Cerebellar cortex (tissue), 1 donor: ENCODE measurements at regions not wholly inside any gene's neighbourhood (a gene's known extent, or its start where the extent isn't known, plus 50 kb on each side); places are given as distances from the start of the nearest gene placed in this dataset.
A peak's percentile ranks its signal among the peaks of the same experiment; 100 is the strongest.
"Not testable (repeated sequence)": the region's sequence is repeated elsewhere in the genome, so short reads cannot be mapped to it uniquely, and the experiment has no call there.

Source experiments
- DNase-seq: peaks from one replicate; pipeline ENCODE4 v3.0.0-alpha.2; 2015; ENCODE audit warnings: low spot score

- no peak for DNase-seq
Measured at GRCh38 chr7:85716353-85716752, 529.5 kb upstream of the SEMA3D start.

- no peak for DNase-seq
Measured at GRCh38 chr7:85714951-85715350, 528.1 kb upstream of the SEMA3D start.

- DNase-seq = no peak
Measured at GRCh38 chr7:85714043-85714578, 527.3 kb upstream of the SEMA3D start.

DNA sequence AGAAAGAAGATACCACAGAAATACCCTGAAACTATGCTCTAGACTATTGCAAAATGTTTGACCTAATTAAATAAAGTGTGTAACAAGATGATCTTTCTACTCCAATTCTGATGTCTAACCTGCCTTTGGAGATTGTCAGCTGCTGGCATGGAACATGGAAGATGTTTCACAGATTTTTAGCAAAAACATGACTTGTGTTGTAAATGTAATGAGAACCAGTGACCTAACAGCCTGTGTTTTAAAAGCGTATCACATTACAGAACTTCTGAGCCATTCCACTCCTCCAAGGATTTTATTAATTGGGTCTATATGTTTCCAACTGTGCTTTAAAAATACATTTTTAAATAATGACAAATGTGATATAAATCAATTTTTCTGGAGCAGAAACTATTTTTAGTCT lies 526.3 kb upstream of the SEMA3D start:
- DNase-seq = no peak

- no peak for DNase-seq
Measured at GRCh38 chr7:85711894-85712293, 525.0 kb upstream of the SEMA3D start.

- no peak for DNase-seq
Measured at GRCh38 chr7:85710960-85711359, 524.1 kb upstream of the SEMA3D start.

DNA sequence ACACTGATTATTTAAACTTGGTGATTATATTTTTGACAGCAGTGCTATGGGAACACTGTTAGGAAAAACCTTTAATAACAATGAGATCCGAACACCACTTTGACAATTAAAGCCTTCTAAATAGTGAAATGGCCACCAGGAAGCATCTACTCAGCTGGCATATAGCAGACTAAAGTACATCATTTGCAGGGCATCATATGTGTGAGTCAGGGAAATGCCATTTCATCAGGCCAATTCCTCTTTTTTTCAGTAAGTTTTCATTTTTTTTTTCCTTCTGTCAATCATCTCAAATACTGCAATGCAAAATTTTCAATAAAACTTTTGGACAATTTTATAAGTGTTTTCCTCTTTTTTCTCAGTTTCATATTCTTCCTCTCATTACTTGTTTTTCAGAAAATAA lies 521.4 kb upstream of the SEMA3D start:
- no peak for DNase-seq

- DNase-seq = no peak
Measured at GRCh38 chr7:85705076-85705475, 518.2 kb upstream of the SEMA3D start.

- DNase-seq = no peak
Measured at GRCh38 chr7:85703251-85704010, 516.6 kb upstream of the SEMA3D start.

DNA sequence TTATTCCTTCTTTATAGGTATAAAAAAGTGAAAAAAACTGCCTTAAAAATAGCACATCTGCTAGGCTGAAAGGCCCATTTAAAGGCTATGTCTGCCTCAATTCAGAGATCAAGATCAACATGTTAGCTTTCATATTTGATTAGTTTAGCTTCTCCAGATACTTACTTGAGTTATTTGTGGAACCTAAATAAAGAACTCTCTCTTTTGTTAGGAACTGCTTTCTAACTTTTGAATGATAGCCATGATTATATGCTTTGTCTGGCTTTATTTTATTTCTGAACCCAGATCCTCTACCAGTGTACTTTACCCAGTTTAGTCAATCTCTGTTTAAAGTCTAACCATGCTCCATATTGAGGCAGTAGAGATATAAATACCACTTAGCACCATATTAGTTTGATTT lies 515.5 kb upstream of the SEMA3D start:
- no peak for DNase-seq

- DNase-seq = no peak
Measured at GRCh38 chr7:85699482-85699881, 512.6 kb upstream of the SEMA3D start.

- no peak for DNase-seq
Measured at GRCh38 chr7:85695533-85695932, 508.7 kb upstream of the SEMA3D start.

- DNase-seq = no peak
Measured at GRCh38 chr7:85695041-85695440, 508.2 kb upstream of the SEMA3D start.

GRCh38 chr7:85693326-85693725 lies 506.5 kb upstream of the SEMA3D start:
- DNase-seq = no peak

DNA sequence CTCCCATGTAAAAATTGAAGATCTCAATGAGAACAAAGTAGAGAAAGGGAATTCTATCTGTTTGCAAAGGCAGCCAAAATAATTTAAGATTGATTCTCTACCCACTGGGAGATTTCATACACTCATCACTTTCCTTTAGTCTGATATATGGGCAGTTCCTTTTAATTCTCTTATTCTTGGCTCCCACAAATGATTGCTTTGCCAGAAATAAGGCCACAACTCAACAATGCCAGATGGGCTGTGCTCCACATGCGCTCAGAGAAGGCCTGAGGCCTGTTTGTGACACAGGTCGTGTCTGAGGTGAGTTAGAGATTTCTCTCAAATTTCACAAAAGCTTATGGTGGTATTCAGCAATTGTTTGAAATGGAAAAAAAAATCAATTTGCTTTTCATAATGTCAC lies 501.9 kb upstream of the SEMA3D start:
- peak; percentile 75 for DNase-seq

GRCh38 chr7:85686401-85687181 lies 499.7 kb upstream of the SEMA3D start:
- DNase-seq = no peak

DNA sequence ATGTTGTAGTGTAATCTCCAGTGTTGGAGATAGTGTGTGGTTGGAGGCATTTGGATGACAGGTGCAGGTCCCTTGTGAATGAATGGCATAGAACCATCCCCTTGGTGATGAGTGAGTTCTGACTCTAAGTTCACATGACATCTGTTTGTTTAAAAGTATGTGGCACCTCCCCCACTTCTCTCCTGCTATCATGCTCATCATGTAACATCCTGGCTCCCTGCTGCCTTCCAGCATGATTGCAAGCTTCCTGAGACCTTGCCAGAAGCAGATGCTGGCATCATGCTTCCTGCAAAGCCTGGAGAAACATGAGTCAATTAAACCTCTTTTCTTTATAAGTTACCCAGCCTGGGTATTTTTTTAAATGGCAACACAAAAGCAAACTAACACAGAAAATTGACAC lies 499.0 kb upstream of the SEMA3D start:
- DNase-seq = no peak

- no peak for DNase-seq
Measured at GRCh38 chr7:85682833-85683620, 496.2 kb upstream of the SEMA3D start.

GRCh38 chr7:85681241-85681640 lies 494.4 kb upstream of the SEMA3D start:
- no peak for DNase-seq

GRCh38 chr7:85675093-85675492 lies 488.2 kb upstream of the SEMA3D start:
- DNase-seq = not testable (repeated sequence)

GRCh38 chr7:85673876-85674275 lies 487.0 kb upstream of the SEMA3D start:
- DNase-seq = no peak

DNA sequence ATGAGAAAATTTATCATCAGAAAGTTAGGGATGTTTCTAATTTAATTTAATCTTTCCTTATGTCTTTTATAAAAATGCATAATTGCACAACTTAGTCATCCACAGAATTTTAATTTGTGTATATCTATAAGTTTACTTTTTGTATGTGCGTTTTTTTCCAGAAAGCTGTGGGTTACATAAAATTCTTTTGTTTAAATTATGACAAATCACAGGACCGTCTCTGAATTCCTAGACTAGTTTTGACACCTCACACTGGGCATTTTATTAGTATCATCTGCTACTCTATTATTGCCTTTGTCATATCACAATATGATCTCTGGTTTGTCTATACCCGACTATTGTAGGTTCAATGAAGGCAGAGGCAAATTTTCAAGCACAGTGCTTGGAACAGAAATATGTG lies 482.4 kb upstream of the SEMA3D start:
- DNase-seq = no peak
